Cerebellar cortex (tissue), 1 donor: ENCODE measurements at regions not wholly inside any gene's neighbourhood (a gene's known extent, or its start where the extent isn't known, plus 50 kb on each side); places are given as distances from the start of the nearest gene placed in this dataset.

Experiments used
- DNase-seq: peaks from one replicate; pipeline ENCODE4 v3.0.0-alpha.2; 2015; ENCODE audit warnings: low spot score

DNA sequence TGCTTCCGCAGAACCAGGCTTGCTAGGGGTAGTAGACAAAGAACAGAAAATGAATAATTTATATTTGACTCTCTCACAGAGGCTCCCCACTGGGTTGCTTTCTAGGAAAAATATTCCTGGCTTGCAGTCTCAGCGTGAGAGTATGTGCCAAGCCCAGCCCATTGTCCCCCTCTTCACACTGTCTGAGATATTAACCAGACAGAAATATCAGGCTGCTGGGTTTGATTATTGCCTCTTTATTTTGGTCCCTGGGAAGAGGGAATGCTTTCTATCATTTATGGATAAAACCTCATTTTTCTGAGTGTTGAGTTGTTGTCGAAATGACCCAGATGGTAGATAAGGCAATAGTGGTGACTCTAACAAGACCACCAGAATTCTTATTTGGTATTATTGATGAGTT lies 367.9 kb downstream of the METTL15 start:
- no peak for DNase-seq

- DNase-seq = no peak
These were observed 364.7 kb downstream of the METTL15 start for GRCh38 chr11:28472904-28473303.

DNA sequence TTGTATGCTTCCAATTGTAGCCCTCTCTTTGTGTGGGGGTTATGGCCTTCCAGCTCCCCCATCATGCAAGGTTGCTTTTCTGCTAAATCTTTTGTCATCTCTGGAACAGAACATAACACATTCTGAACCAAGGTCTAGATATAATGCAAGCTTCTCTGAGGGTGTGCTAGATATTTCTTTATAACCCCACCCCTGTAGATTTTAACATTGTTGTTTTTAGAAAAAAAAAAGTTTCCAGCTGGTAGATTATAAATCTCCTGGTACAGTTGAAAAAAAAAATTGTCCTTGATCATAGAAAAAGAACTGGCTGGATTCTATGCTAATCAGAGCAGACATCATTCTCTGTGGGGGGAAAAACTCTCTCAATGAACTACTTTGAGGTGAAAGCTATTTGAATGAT lies 363.3 kb downstream of the METTL15 start:
- DNase-seq = no peak

- DNase-seq = no peak
These were observed 362.0 kb downstream of the METTL15 start for GRCh38 chr11:28470180-28470579.

DNA sequence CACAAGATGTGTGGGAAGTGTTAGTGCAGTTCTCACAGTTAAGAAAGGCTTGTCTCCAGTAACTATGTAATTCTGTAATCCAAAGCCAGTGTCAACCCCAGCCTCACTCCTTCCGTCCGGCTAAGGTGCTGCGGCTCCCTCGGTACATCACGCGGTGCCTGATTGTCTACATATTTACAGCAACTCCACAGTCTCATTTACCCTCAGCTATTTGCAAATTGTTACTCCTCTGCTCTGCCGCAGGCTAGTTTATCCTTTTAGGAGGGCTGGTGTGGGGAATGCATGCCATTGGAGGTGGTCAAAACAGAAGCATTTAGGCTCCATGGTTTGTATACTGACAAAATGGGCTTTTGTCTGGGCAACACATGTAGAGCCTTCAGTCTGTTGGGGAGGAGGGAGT lies 358.3 kb downstream of the METTL15 start:
- no peak for DNase-seq

GRCh38 chr11:28464252-28464867 lies 356.2 kb downstream of the METTL15 start:
- DNase-seq = no peak

DNA sequence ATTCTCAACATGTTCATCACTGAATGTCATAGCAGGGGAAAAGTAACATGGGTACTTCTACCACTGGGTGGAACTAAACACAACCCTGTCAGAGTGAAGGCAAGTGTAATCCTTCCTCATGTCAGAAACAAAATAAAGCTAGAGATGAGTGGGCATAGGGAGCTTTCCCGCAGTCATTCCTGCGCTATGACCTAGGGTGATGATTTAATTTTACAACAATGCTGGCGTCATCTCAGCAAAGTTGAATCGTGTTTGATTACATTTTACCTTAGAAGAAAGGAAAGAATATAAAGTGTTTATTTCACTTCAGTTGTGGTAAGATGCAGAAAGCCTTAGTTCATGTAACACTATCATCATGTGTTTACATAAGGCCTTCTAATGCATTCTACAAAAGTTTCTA lies 355.6 kb downstream of the METTL15 start:
- DNase-seq = no peak

GRCh38 chr11:28461846-28462245 lies 353.7 kb downstream of the METTL15 start:
- no peak for DNase-seq

DNA sequence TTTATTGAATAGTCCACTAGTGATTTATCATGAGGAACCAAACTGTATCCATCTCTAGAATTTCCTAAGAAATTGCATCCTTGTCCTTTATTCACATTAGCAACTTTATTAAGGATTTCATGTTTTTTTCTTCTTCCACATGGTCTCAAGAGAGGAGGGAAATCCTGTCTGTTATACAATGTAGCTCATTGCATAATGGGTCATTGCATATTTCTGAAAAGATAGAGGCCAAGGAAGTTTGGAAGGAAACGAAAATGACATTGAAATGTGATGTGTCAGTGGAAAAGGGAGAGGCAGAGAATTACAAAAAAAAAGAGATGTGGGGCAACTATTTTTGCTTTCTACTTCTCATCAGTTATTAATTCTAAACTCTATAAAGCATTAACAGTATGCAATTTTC lies 353.1 kb downstream of the METTL15 start:
- no peak for DNase-seq

DNA sequence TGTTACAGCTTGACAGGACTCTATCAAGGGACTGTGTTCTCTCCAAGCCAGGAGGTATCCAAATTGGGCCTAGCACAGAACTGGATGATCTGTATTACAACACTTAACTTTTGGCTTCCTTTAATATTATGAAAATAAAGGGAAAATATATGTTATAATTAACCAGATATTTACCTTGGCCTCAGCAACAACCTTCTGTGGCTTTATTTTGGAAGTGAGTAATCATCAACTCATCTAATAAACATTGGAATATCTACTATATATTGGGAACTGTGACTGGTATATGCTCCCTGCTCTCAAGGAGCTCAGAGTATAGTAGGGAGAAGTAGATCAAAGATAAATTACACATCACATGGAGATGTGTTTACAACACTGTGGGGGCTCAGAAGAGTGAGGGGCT lies 352.2 kb downstream of the METTL15 start:
- DNase-seq = no peak

DNA sequence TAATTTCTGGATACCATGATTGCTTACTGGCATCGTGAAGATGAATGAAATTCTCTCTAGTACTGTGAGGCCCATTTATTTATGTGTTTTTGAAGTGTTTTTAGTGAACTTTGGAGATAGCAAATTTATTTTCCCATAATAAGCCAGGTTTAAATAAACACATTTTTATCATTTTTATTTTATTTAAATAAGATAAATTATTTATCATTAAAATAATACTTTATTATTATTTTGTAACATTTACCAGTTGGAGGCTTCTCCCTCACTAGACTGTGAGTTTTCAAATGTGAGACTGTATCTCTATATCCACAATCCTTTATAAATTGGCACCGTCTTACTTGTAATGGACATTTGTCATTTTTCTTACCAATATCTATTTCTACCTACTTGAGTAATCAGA lies 351.7 kb downstream of the METTL15 start:
- DNase-seq = no peak

- no peak for DNase-seq
These were observed 349.4 kb downstream of the METTL15 start for GRCh38 chr11:28457481-28458065.

- DNase-seq = no peak
These were observed 340.0 kb downstream of the METTL15 start for GRCh38 chr11:28448186-28448585.

DNA sequence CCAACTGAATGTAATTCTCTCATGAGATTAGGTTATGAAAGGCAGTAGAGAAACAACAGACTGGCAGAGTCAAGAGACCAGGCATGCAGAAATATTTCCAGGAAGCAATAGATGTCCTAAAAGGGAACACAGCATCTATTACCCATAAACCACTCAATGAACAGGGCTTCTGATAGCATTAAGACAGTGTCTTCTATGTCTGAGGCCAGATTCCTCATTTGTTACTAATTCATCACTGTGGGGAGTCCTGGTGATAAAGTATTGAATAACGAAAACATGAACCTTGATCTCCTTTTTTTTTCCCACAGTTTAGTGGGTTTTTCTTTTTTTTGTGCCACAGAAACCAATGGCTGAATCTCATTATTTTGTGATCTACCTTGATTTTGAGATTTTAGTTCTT lies 339.0 kb downstream of the METTL15 start:
- no peak for DNase-seq

DNA sequence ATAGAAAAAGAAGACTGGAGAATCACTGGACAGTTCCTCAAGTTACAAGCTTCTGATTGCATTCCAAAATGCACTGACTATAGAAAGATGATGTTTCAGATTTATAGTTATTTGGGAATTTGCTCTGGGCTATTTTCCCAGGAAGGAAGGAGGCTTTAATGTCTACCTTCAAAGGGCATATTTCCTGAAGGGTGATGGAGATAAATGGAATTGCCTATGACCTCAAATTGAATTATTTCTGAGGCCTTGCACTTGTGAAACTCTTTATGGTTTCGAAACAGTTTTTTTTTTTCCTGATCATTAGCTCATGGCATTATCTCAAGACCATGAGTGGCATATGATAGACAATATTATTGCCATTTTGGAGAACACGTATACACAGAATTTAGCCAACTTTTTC lies 333.9 kb downstream of the METTL15 start:
- DNase-seq = no peak

- DNase-seq = no peak
These were observed 331.2 kb downstream of the METTL15 start for GRCh38 chr11:28439403-28439802.

DNA sequence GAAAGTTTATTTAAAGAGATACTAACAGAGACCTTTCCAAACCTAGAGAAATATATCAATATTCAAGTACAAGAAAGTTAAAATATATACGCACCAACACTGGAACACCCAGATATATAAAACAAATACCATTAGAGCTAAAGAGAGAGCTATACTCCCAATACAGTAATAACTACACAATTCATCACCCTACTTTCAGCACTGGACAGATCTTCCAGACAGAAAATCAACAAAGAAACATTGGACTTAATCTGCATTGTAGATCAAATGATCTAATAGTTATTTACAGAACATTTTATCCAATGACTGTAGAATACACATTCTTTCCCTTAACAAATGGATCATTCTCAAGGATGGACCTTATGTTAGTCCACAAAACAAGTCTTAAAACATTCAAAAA lies 311.9 kb downstream of the METTL15 start:
- DNase-seq = no peak

DNA sequence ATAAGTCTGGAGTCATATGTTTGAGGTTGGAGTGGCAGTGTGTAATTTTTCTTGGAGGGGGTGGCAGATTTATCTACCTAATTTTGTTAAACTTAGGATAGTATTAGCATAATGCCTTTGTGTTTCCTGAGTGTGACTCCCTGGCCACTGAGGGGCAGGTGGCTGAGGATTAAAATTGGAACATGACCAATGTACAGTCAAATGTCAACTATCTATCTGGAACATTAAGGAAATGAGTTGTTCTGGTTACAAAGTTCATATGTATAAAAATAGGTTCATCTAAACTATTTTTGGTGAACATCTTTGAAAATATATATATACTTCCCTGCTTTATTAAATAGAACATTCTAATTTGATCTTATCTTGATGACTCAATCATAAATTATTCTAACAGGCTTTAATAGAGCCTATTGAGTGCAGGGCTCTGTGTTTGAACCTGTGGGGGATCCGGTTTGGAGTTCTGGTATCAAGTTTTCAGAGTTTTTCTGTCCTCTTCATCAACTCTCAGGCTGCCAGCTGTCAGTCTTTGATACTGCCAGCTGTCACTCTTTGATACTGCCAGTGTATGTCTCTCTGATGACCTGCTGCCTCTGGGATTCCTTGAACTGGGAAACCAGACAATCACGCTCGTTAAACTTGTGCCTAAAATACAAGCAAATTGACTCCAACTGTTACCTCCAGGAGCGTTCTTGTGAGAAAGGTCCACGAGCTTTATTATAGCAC lies 309.6 kb downstream of the METTL15 start:
- peak; percentile 3 for DNase-seq

- DNase-seq = no peak
These were observed 303.8 kb downstream of the METTL15 start for GRCh38 chr11:28412029-28412428.

DNA sequence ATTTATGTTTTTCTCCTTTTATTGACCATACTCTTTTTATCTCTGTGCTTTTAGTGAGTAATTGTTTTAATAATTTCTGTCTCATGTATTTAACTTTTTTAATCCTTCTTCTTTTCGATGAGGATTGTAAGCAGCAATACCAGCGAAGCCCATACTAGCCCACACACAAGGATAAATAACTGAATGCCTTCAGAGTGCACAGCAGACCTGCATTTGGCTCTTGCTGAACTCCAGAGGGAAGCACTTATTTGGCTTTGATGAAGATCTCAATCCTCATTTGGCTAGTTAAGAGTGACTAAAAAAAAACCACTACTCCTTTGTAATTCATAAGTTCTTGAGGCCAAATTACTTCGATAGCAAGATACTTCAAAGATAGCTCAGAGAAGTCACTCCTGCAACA lies 293.3 kb downstream of the METTL15 start:
- no peak for DNase-seq

GRCh38 chr11:28400331-28401100 lies 292.3 kb downstream of the METTL15 start:
- DNase-seq = no peak

GRCh38 chr11:28393348-28393747 lies 285.2 kb downstream of the METTL15 start:
- no peak for DNase-seq

DNA sequence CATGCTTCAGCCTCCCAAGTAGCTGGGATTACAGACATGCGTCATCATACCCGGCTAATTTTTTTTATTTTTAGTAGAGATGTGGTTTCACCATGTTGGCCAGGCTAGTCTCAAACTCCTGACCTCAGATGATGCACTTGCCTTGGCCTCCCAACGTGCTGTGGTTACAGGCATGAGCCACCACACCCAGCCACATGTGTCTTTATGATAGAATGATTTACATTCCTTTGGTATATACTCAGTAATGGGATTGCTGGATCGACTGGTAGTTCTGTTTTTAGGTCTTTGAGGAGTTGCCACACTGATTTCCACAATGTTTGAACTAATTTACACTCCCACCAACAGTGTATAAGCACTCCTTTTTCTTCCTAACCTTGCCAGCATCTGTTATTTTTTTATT lies 276.2 kb downstream of the METTL15 start:
- DNase-seq = no peak
